ENCODE measurements at regions not wholly inside any gene's neighbourhood (a gene's known extent, or its start where the extent isn't known, plus 50 kb on each side); places are given as distances from the start of the nearest gene placed in this dataset.

- no peak for TF ChIP-seq POLR2A (IDR thresholded peaks at IDR 0.05; ENCODE audit: low read length)
- no peak for TF ChIP-seq CTCF (IDR thresholded peaks at IDR 0.05)
- TF ChIP-seq MAX (IDR thresholded peaks at IDR 0.05) = no peak
- TF ChIP-seq MAZ (IDR thresholded peaks at IDR 0.05; ENCODE audit: borderline replicate concordance, low read depth, low read length) = no peak
- no peak for TF ChIP-seq REST (IDR thresholded peaks at IDR 0.05)
- no peak for TF ChIP-seq MYC (IDR thresholded peaks at IDR 0.05; ENCODE audit: borderline replicate concordance, low read length)
- TF ChIP-seq HOXB13 (CRISPR knock-in tag; IDR thresholded peaks at IDR 0.05; ENCODE audit: low read depth) = no peak
- TF ChIP-seq JUN (IDR thresholded peaks at IDR 0.05) = no peak
- TF ChIP-seq KDM1A (IDR thresholded peaks at IDR 0.05; ENCODE audit: low read depth) = no peak
- no peak for TF ChIP-seq HOXA7 (CRISPR knock-in tag; IDR thresholded peaks at IDR 0.05)
- TF ChIP-seq CBX8 (IDR thresholded peaks at IDR 0.05) = no peak
- no peak for TF ChIP-seq CEBPB (IDR thresholded peaks at IDR 0.05)
These were observed 58.0 kb upstream of the CD82 start for GRCh38 chr11:44507491-44507890.

All from A549 (cell line).